ENCODE measurements at regions not wholly inside any gene's neighbourhood (a gene's known extent, or its start where the extent isn't known, plus 50 kb on each side); places are given as distances from the start of the nearest gene placed in this dataset.

- TF ChIP-seq, protein P1, sequence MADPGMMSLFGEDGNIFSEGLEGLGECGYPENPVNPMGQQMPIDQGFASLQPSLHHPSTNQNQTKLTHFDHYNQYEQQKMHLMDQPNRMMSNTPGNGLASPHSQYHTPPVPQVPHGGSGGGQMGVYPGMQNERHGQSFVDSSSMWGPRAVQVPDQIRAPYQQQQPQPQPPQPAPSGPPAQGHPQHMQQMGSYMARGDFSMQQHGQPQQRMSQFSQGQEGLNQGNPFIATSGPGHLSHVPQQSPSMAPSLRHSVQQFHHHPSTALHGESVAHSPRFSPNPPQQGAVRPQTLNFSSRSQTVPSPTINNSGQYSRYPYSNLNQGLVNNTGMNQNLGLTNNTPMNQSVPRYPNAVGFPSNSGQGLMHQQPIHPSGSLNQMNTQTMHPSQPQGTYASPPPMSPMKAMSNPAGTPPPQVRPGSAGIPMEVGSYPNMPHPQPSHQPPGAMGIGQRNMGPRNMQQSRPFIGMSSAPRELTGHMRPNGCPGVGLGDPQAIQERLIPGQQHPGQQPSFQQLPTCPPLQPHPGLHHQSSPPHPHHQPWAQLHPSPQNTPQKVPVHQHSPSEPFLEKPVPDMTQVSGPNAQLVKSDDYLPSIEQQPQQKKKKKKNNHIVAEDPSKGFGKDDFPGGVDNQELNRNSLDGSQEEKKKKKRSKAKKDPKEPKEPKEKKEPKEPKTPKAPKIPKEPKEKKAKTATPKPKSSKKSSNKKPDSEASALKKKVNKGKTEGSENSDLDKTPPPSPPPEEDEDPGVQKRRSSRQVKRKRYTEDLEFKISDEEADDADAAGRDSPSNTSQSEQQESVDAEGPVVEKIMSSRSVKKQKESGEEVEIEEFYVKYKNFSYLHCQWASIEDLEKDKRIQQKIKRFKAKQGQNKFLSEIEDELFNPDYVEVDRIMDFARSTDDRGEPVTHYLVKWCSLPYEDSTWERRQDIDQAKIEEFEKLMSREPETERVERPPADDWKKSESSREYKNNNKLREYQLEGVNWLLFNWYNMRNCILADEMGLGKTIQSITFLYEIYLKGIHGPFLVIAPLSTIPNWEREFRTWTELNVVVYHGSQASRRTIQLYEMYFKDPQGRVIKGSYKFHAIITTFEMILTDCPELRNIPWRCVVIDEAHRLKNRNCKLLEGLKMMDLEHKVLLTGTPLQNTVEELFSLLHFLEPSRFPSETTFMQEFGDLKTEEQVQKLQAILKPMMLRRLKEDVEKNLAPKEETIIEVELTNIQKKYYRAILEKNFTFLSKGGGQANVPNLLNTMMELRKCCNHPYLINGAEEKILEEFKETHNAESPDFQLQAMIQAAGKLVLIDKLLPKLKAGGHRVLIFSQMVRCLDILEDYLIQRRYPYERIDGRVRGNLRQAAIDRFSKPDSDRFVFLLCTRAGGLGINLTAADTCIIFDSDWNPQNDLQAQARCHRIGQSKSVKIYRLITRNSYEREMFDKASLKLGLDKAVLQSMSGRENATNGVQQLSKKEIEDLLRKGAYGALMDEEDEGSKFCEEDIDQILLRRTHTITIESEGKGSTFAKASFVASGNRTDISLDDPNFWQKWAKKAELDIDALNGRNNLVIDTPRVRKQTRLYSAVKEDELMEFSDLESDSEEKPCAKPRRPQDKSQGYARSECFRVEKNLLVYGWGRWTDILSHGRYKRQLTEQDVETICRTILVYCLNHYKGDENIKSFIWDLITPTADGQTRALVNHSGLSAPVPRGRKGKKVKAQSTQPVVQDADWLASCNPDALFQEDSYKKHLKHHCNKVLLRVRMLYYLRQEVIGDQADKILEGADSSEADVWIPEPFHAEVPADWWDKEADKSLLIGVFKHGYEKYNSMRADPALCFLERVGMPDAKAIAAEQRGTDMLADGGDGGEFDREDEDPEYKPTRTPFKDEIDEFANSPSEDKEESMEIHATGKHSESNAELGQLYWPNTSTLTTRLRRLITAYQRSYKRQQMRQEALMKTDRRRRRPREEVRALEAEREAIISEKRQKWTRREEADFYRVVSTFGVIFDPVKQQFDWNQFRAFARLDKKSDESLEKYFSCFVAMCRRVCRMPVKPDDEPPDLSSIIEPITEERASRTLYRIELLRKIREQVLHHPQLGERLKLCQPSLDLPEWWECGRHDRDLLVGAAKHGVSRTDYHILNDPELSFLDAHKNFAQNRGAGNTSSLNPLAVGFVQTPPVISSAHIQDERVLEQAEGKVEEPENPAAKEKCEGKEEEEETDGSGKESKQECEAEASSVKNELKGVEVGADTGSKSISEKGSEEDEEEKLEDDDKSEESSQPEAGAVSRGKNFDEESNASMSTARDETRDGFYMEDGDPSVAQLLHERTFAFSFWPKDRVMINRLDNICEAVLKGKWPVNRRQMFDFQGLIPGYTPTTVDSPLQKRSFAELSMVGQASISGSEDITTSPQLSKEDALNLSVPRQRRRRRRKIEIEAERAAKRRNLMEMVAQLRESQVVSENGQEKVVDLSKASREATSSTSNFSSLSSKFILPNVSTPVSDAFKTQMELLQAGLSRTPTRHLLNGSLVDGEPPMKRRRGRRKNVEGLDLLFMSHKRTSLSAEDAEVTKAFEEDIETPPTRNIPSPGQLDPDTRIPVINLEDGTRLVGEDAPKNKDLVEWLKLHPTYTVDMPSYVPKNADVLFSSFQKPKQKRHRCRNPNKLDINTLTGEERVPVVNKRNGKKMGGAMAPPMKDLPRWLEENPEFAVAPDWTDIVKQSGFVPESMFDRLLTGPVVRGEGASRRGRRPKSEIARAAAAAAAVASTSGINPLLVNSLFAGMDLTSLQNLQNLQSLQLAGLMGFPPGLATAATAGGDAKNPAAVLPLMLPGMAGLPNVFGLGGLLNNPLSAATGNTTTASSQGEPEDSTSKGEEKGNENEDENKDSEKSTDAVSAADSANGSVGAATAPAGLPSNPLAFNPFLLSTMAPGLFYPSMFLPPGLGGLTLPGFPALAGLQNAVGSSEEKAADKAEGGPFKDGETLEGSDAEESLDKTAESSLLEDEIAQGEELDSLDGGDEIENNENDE (IDR thresholded peaks at IDR 0.05; ENCODE audit: insufficient replicate concordance, low read length) = no peak
- TF ChIP-seq GTF2F1 (IDR thresholded peaks at IDR 0.05; ENCODE audit: borderline replicate concordance, low read depth, low read length) (no peak), TCF12 (IDR thresholded peaks at IDR 0.05; ENCODE audit: low read depth, low read length) (no peak), SUZ12 (IDR thresholded peaks at IDR 0.05; ENCODE audit: low read length) (no peak), BRCA1 (IDR thresholded peaks at IDR 0.05; ENCODE audit: low read depth, low read length) (no peak), KDM1A (IDR thresholded peaks at IDR 0.05; ENCODE audit: borderline replicate concordance, low read length) (no peak), FOSL1 (IDR thresholded peaks at IDR 0.05; ENCODE audit: insufficient read depth, low read depth, low read length) (no peak)
Observed at GRCh38 chr3:124676236-124676635, 54.0 kb upstream of the UMPS start (continued).
